Esophagus muscularis mucosa (tissue), 3 donors: ENCODE measurements at regions not wholly inside any gene's neighbourhood (a gene's known extent, or its start where the extent isn't known, plus 50 kb on each side); places are given as distances from the start of the nearest gene placed in this dataset.

Source experiments
- CTCF ChIP-seq, 3 experiments: fragments of 200-600 bp in 2 of 3; fragments of 450-650 bp in 1 of 3; sonication (generic) in 2 of 3; IDR thresholded peaks; one replicate each; pipeline ENCODE4 v1.5.1; 2017 to 2019; ENCODE audit warnings: antibody characterized with exemption in 3 of 3, mild to moderate bottlenecking in 2 of 3, moderate library complexity in 1 of 3
- POLR2A ChIP-seq: fragments of 450-650 bp; IDR thresholded peaks from one replicate; pipeline ENCODE4 v1.6.1; 2017; ENCODE audit warnings: antibody characterized with exemption, moderate library complexity, mild to moderate bottlenecking, low read depth

GRCh38 chr19:27522223-27522622 is 1690.7 kb downstream of the UQCRFS1 start:
- TF ChIP-seq CTCF (IDR thresholded peaks at IDR 0.05) (no peak), POLR2A (no peak)
